Mesendoderm (in vitro differentiated cells): ENCODE measurements at regions not wholly inside any gene's neighbourhood (a gene's known extent, or its start where the extent isn't known, plus 50 kb on each side); places are given as distances from the start of the nearest gene placed in this dataset.

Experiments used
- DNase-seq: peaks from one replicate; pipeline ENCODE4 v3.0.0; 2013
- H2AK5ac ChIP-seq: 2 replicates; pipeline ENCODE4 v1.6.1; 2013; ENCODE audit warnings: low read length, inconsistent platforms
- H2BK120ac ChIP-seq: 2 replicates; pipeline ENCODE4 v1.6.1; 2013; ENCODE audit warnings: low read depth, mild to moderate bottlenecking, low read length, moderate library complexity, mixed read lengths
- H2BK15ac ChIP-seq: replicated peaks from 2 replicates; pipeline ENCODE4 v1.6.1; 2013; ENCODE audit warnings: low read depth, mild to moderate bottlenecking, moderate library complexity
- H2BK5ac ChIP-seq: 2 replicates; pipeline ENCODE4 v1.6.1; 2013; ENCODE audit warnings: low read length, inconsistent platforms
- H3K18ac ChIP-seq: 2 replicates; pipeline ENCODE4 v1.6.1; 2013; ENCODE audit warnings: mild to moderate bottlenecking, low read length, mixed read lengths
- H3K23ac ChIP-seq: one replicate; pipeline ENCODE4 v1.6.1; 2013; ENCODE audit warnings: low read length
- H3K27ac ChIP-seq: 2 replicates; pipeline ENCODE4 v1.5.1; 2013; ENCODE audit warnings: low read depth, mild to moderate bottlenecking, inconsistent platforms, low read length, moderate library complexity
- H3K27me3 ChIP-seq: 2 replicates; pipeline ENCODE4 v1.6.1; 2013; ENCODE audit warnings: low read length, control low read depth, mild to moderate bottlenecking, inconsistent platforms; ENCODE audit not compliant: insufficient read depth, poor library complexity
- H3K36me3 ChIP-seq: 2 replicates; pipeline ENCODE4 v1.6.1; 2013; ENCODE audit warnings: low read length, inconsistent platforms; ENCODE audit not compliant: control insufficient read depth, insufficient read depth
- H3K4ac ChIP-seq: one replicate; pipeline ENCODE4 v1.6.1; 2013; ENCODE audit warnings: low read depth, mild to moderate bottlenecking, low read length, moderate library complexity
- H3K4me1 ChIP-seq: 2 replicates; pipeline ENCODE4 v1.6.1; 2013; ENCODE audit warnings: low read depth, low read length, inconsistent platforms; ENCODE audit not compliant: control insufficient read depth
- H3K4me2 ChIP-seq: 2 replicates; pipeline ENCODE4 v1.6.1; 2013; ENCODE audit warnings: low read length
- H3K4me3 ChIP-seq: 2 replicates; pipeline ENCODE4 v1.5.1; 2013; ENCODE audit warnings: mild to moderate bottlenecking, low read length
- H3K56ac ChIP-seq: one replicate; pipeline ENCODE4 v1.6.1; 2013; ENCODE audit warnings: low read length
- H3K79me1 ChIP-seq: 2 replicates; pipeline ENCODE4 v1.6.1; 2013; ENCODE audit warnings: low read length, inconsistent platforms
- H3K79me2 ChIP-seq: 2 replicates; pipeline ENCODE4 v1.6.1; 2013; ENCODE audit warnings: mild to moderate bottlenecking, low read length; ENCODE audit not compliant: control insufficient read depth, insufficient read depth
- H3K9ac ChIP-seq: 2 replicates; pipeline ENCODE4 v1.6.1; 2013; ENCODE audit warnings: low read length, inconsistent platforms
- H4K5ac ChIP-seq: one replicate; pipeline ENCODE4 v1.6.1; 2013; ENCODE audit warnings: low read length
- H4K8ac ChIP-seq: one replicate; pipeline ENCODE4 v1.6.1; 2013; ENCODE audit warnings: low read depth, mild to moderate bottlenecking, control low read depth, low read length, moderate library complexity
- WGBS: extraction: QIAGEN DNeasy Blood & Tissue Kit; methylation state at CpG from one replicate; pipeline ENCODE4 v1.1.7; 2013; ENCODE audit warnings: low lambda C conversion rate, missing lambda C conversion rate; ENCODE audit not compliant: insufficient coverage; ENCODE audit errors: extremely low coverage; 5-methylcytosine and 5-hydroxymethylcytosine counted together

DNA sequence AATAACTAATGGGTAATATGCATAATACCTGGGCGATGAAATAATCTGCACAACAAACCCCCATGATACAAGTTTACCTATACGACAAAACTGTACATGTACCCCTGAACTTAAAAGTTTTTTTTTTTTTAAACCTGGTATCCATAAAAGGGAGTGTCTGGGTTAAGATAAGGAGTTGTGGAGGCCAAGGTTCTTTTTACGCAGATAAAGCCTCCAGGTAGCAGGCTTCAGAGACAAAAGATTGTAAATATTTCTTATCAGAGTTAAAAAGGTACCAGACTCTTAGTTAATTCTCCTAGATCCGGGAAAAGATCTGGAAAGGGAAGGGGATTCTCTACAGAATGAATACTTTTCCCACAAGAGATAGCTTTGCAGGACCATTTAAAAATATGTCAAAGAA is 259.4 kb upstream of the SSTR1 start:
- Histone ChIP-seq H4K5ac (no peak overlapping the region), H4K8ac (no peak overlapping the region), H3K4me1 (no peaks in the 10 kb centered on the region), H3K36me3 (no peaks in the 10 kb centered on the region), H3K56ac (no peak overlapping the region), H3K9ac (no peak overlapping the region), H3K4ac (no peak overlapping the region), H2AK5ac (no peak overlapping the region), H3K23ac (no peak overlapping the region), H3K79me1 (no peaks in the 10 kb centered on the region), H3K27me3 (no peaks in the 10 kb centered on the region), H2BK5ac (no peak overlapping the region), H3K18ac (no peak overlapping the region), H3K27ac (no peak overlapping the region), H3K4me2 (no peak overlapping the region), H3K79me2 (no peaks in the 10 kb centered on the region), H2BK120ac (no peak overlapping the region), H3K4me3 (no peak overlapping the region), H2BK15ac (no peak overlapping the region)
- WGBS = no CpG with 5 or more reads among the region's 4 CpGs
- DNase-seq = no peak

- Histone ChIP-seq H3K18ac (no peak overlapping the region), H3K79me2 (no peaks in the 10 kb centered on the region), H2AK5ac (no peak overlapping the region), H2BK120ac (no peak overlapping the region), H3K23ac (no peak overlapping the region), H2BK5ac (no peak overlapping the region), H3K9ac (no peak overlapping the region), H3K4me3 (no peak overlapping the region), H3K4me1 (no peaks in the 10 kb centered on the region), H3K27ac (no peak overlapping the region), H3K79me1 (no peaks in the 10 kb centered on the region), H3K56ac (no peak overlapping the region), H4K8ac (no peak overlapping the region), H2BK15ac (no peak overlapping the region), H3K27me3 (no peaks in the 10 kb centered on the region), H3K4ac (no peak overlapping the region), H3K4me2 (no peak overlapping the region), H3K36me3 (no peaks in the 10 kb centered on the region), H4K5ac (no peak overlapping the region)
- DNase-seq = no peak
- no CpG with 5 or more reads among the region's 3 CpGs for WGBS
Observed at GRCh38 chr14:37968664-37969240, 239.0 kb upstream of the SSTR1 start.

DNA sequence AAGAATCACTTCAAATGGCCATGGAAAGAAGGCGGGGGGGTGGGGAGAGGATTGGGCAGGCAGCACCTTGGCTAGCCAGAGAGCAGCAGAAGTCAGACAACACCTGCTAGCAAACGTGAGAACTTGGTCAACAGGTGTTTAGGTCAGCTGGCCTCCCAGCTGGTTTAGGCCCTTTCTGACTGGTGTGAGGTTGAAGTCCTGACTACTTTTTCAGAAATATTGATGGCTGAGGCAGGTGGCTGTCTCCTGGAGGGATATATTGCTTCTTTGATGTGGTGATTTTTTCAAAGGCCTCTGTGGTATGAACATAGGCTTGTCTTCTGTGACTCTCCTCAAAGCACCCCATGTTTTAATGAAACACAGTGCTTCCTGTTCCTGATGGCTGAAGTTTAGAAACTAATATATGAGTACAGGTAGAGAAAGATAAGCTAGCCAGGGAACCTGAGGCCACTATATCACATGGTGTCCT is 238.2 kb upstream of the SSTR1 start:
- no CpG with 5 or more reads among the region's 2 CpGs for WGBS
- no peak for DNase-seq
- no peak overlapping the region for H3K27ac ChIP-seq

GRCh38 chr14:37970696-37971095 is 237.0 kb upstream of the SSTR1 start:
- Histone ChIP-seq H2BK120ac (no peak overlapping the region), H3K27me3 (no peaks in the 10 kb centered on the region), H4K8ac (no peak overlapping the region), H3K27ac (no peak overlapping the region), H3K18ac (no peak overlapping the region), H3K23ac (no peak overlapping the region), H2BK5ac (no peak overlapping the region), H4K5ac (no peak overlapping the region), H3K79me1 (no peaks in the 10 kb centered on the region), H3K4me1 (no peaks in the 10 kb centered on the region), H3K9ac (no peak overlapping the region), H3K56ac (no peak overlapping the region), H3K36me3 (no peaks in the 10 kb centered on the region), H2AK5ac (no peak overlapping the region), H3K79me2 (no peaks in the 10 kb centered on the region), H3K4me2 (no peak overlapping the region), H3K4me3 (no peak overlapping the region), H2BK15ac (no peak overlapping the region), H3K4ac (no peak overlapping the region)
- no peak for DNase-seq
- WGBS = no CpG with 5 or more reads among the region's 4 CpGs

More for the DNA sequence above, 238.2 kb upstream of the SSTR1 start:
- Histone ChIP-seq H3K79me2 (no peaks in the 10 kb centered on the region), H3K27me3 (no peaks in the 10 kb centered on the region), H3K56ac (no peak overlapping the region), H3K79me1 (no peaks in the 10 kb centered on the region), H3K18ac (no peak overlapping the region), H3K4me2 (no peak overlapping the region), H2BK15ac (no peak overlapping the region), H4K5ac (no peak overlapping the region), H3K23ac (no peak overlapping the region), H2AK5ac (no peak overlapping the region), H2BK120ac (no peak overlapping the region), H3K9ac (no peak overlapping the region), H2BK5ac (no peak overlapping the region), H3K4me1 (no peaks in the 10 kb centered on the region), H3K4me3 (no peak overlapping the region), H3K4ac (no peak overlapping the region), H4K8ac (no peak overlapping the region), H3K36me3 (no peaks in the 10 kb centered on the region)

- no peak overlapping the region for H4K8ac ChIP-seq
- no peak overlapping the region for H3K56ac ChIP-seq
- no peak for DNase-seq
- H2BK5ac ChIP-seq = no peak overlapping the region
- no peak overlapping the region for H3K4ac ChIP-seq
- H2BK15ac ChIP-seq = no peak overlapping the region
- H3K23ac ChIP-seq = no peak overlapping the region
- H3K79me1 ChIP-seq = no peaks in the 10 kb centered on the region
- H3K4me1 ChIP-seq = no peaks in the 10 kb centered on the region
- H3K36me3 ChIP-seq = no peaks in the 10 kb centered on the region
- no peak overlapping the region for H2BK120ac ChIP-seq
- H3K9ac ChIP-seq = no peak overlapping the region
- WGBS = no CpG with 5 or more reads among the region's 7 CpGs
- H3K79me2 ChIP-seq = no peaks in the 10 kb centered on the region
- no peak overlapping the region for H2AK5ac ChIP-seq
- no peak overlapping the region for H3K4me2 ChIP-seq
- no peak overlapping the region for H3K4me3 ChIP-seq
- no peak overlapping the region for H3K18ac ChIP-seq
- no peak overlapping the region for H3K27ac ChIP-seq
- H3K27me3 ChIP-seq = no peaks in the 10 kb centered on the region
- H4K5ac ChIP-seq = no peak overlapping the region
Observed at GRCh38 chr14:37972941-37973887, 234.5 kb upstream of the SSTR1 start.
